HG03432 (cell line): ENCODE measurements at regions not wholly inside any gene's neighbourhood (a gene's known extent, or its start where the extent isn't known, plus 50 kb on each side); places are given as distances from the start of the nearest gene placed in this dataset.
"Not testable (repeated sequence)": the region's sequence is repeated elsewhere in the genome, so short reads cannot be mapped to it uniquely, and the experiment has no call there.

Experiments used
- ATAC-seq: cut with Tn5 transposase; IDR thresholded peaks from one replicate; pipeline ENCODE4 v1.9.1; 2021; ENCODE audit warnings: mild to moderate bottlenecking, moderate library complexity; ENCODE audit not compliant: unreplicated experiment

DNA sequence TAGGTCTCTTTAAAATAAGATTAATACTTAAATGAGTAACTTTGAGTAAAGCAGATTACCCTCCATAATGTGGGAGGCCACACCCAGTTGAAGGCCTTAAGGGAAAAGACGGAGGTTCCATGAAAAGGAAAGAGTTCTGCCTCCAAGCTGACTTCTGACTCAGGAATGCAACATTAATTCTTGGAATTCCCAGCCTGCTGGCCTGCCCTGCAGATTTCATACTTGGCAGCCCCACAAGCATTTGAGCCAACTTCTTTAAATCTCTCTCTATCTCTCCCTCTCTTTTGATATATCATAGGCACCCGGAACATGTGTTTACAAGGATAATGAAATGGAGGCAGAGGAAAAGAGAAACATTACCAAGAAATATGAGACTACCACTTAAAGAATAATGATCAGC, 902.3 kb upstream of the MIR17HG start:
- no peak for ATAC-seq

DNA sequence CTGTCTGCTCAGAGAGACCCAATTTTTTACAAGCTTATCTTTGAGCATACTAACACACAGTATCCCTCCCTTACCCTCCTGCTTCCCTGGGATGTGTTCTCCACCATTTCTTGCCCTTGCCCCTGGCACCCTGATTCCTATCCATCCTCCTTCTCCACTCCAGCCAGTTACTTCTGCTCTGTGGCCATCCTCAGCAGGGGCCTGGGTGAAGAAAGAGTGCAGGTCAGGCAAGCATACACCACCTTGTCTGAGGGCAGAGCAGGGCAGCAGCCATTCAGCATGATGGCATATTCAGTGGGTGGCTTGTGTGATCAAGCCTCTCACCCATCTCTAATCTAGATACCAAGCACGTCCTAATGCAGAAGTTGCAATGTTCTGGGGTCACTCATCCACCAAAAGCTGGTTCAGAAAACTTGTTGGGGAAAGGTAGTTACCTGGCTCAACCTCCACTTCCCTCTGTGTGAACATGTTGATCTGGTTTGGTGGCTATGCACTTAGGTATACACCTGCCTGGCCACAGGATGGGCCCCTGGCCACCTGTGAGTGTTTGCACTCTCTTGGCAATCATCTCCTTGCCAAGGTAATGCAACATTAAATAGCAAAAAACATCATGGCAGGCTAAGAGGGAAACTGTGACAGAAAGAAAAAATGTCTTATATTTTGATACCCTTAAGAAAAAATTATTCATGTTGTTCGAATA, 900.3 kb upstream of the MIR17HG start:
- ATAC-seq = no peak

DNA sequence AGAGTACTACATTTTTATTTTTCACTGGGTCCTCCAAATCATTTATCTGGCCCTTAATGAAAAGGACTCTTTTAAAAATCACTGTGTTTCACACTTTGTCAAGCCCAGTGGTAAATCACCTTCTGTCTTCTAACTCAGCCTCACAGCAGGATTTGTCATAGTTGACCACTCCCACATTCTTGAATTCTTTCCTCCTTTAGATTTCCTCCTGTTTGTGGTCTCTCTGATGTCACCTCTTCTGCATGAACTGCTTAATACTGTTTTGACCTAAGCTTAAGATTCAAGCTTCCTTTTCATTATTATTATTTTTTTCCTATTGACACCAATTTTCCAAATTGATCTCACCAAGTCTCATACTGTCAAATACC, 899.8 kb upstream of the MIR17HG start:
- no peak for ATAC-seq

DNA sequence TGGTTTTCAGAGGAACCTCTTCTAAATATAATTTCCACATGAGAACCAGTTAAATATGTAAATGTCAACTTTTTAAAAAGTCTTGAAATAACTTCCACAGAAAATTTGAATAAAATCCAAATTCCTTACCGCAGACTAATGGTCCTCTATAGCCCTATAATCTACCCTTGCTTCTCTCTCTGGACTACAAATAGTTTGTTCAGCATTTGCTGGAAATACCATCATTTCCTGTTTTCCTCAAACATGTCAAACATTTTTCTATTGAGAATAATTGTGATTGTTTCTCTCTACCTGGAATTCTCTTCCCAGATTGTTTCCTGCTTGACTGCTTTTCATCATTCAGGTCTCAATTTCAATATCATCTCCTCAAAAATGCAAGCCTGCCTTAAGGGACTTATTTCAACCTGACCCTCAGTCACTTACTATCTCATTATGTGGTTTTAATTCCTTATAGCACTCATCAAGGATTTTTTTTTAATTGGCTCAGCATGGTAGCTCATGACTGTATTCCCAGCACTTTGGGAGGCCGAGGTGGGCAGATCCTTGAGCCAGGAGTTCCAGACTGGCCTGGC, 898.9 kb upstream of the MIR17HG start:
- no peak for ATAC-seq

DNA sequence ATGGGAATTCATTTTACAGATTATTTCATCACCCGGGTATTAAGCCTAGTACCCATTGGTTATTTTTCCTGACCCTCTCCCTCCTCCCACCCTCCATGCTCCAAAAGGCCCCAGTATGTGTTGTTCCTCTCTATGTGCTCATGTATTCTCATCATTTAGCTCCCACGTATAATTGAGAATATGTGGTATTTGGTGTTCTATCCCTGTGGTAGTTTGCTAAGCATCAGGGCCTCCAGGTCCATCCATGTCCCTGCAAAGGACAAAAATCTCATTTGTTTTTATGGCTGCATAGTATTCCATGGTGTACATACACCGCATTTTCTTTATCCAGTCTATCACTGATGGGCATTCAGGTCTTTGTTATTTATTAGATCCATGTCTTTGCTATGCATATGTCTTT, 894.1 kb upstream of the MIR17HG start:
- ATAC-seq = no peak

DNA sequence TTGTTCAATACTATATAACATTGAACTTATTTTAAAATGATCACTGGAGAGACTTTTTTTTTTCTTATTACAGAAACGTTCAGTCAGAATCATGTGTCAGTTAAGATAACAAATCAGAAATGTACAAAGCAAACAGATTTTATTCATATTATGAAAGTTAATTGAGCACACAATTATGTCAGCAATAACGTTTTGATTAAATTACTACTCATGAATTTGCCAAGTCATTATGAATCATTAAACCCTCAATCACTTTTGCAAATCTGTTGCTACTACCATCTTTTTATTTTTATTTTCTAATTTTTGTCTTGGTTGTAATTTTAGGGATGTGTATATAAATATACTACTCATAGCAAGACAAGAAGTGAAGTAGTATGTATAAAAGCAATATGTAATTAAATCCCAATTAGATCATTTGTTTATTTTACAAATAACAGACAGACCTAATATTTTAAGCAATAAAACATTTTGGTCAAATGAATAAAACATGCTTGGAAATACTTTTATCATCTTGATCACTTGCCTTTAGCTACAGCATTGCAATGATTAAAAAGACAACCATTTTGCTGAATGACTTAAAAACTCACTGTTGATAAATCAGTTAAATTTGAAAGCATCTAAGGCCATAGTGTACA, 893.4 kb upstream of the MIR17HG start:
- ATAC-seq = no peak

DNA sequence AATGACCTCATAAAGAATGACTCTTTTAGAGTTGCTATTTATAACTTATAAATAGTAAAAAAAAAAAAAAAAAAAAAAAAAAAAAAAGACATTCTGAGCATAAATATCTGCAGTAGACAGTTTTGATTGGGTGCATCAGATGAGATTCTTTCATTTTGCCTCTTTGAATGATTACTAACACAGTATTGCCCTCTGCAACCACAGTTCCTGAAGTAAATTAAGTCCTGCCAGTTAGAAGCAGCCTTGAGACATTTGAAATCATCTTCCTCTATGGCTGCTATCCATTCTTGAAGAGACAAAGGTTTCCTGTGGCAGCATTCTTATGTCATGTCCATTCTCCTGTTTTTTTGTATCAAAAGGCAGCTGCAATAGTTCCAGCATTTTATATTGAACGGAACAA, 892.4 kb upstream of the MIR17HG start:
- no peak for ATAC-seq

DNA sequence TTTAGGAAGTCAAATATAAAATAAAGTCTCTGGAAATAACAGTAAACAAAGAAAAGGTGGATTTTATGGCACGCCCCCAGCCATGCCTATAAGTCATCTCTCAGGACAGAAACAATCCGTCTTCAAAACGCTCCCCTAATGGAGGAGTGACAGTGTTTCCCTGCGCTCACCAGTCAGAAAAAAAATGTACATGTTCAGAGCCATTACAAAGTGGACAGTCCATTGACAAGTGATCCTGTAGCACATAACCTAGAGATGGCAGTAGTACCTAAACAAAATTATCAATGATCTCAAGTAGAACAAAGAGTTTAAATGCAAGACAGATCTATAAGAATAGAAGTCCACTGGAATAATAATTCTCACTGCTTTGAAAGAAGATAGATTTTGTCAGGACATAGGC, 891.7 kb upstream of the MIR17HG start:
- no peak for ATAC-seq

DNA sequence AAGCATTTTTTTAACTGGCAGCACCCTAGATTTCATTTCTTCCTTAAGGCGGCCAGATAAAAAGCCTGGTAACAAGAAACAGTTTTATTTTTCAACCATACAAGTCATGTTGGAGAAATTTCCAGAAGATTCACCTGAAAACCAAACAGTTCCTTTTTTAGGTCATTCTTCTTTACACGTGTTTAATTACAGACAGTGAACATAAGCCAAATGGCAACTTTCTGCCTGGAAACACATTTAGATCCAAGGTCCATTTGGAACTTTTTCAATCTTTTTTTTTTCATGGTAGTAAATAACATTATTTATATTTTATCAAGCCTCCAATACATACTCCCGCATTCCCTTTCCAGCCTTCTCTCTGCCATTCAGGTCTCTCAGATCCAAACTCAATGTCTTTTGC, 886.1 kb upstream of the MIR17HG start:
- ATAC-seq = no peak

DNA sequence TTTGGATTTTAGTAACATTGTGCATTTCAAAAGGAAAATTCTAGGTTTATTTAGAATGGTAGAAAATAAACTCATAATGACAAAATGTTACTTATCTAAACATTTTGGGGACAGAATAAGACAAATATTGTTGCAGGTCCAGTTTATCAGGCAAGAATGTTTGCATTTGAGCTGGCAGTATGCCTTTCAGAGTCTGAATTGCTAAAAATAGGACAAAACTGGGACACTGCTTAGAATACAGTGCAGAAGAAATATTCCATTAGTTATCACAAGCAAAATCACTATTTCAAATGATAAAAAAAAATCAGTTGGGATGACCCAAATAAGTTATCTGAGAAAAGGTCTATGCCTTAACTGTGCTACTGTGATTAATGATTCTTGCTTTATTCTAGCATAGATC, 870.3 kb upstream of the MIR17HG start:
- ATAC-seq = no peak

DNA sequence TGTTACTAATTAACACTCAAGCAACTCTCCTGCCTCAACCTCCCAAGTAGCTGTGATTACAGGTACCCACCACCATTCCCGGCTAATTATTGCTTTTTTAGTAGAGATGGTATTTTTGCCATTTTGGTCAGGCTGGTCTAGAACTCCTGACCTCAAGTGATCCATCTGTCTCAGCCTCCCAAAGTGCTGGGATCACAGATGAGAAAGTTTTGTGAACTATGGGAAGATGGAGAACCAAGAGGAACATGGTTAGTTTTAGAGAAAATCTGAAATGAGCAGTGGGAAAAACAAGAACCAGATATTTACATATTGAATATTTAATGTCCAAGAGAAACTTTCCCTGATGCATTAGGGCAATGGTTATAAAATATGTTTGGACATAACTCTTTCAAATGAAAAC, 863.6 kb upstream of the MIR17HG start:
- no peak for ATAC-seq

DNA sequence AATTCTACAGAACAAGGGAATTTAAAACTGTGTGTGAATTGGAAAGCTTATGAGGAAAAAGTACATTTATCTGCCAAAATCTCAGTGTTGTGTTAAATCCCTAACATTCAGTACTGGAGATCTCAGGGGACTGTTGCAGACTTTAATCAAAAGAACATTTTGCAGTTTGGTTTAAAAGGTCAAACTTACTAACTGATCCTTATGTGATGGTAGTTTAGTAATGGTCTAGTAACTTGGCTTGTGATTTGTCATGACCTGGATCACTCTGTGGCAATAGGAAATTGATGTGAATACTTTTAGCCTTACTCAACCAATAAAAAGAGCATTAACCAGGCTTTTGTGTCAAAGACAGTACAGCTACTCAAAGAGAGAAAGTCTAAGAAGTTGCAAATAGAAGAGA, 862.1 kb upstream of the MIR17HG start:
- no peak for ATAC-seq

DNA sequence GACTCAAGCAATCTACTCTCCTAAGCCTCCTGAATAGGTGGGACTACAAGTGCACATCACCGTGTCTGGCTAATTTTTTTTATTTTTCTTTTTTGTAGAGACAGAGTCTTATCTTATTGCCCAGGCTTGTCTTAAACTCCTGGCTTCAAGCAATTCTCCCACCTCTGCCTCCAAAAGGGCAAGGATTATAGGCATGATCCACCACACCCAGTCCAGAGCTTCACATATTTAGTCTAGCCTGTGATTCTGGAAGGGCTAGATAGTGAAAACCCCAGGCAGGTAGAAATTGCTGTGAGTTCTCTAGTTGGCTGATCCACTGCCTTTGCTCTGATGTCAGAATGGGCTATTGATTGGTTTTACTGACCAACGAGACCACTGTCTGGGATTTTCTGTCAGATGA, 854.6 kb upstream of the MIR17HG start:
- no peak for ATAC-seq

DNA sequence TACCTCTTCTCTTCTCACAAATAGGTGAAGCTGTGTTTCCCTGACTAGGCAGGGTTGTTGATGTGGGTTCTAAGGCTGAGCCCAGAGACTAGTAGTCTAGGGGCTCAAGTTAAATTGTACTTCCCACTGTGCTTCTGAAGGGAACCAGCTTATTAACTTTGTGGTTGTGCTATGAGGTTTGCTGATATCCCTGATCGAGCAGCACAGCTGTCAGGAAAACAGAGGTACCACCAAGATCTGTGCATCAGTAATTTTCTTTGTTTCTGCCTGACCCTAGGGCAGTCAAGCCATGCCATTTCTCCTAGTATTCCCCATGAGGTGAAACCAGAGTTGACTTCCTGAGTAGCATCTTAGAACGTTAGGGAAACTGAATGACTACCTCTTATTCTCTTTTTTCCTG, 853.8 kb upstream of the MIR17HG start:
- no peak for ATAC-seq

DNA sequence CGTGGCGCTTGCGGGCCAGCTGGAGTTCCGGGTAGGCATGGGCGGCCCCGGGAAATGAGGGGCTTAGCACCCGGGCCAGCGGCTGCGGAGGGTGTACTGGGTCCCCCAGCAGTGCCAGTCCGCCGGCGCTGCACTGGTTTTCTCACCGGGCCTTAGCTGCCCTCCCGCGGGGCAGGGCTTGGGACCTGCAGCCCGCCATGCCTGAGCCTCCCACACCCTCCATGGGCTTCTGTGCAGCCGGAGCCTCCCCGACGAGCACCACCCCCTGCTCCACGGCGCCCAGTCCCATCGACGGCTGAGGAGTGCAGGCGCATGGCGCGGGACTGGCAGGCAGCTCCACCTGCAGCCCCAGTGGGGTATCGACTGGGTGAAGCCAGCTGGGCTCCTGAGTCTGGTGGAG, 852.6 kb upstream of the MIR17HG start:
- ATAC-seq = not testable (repeated sequence)

DNA sequence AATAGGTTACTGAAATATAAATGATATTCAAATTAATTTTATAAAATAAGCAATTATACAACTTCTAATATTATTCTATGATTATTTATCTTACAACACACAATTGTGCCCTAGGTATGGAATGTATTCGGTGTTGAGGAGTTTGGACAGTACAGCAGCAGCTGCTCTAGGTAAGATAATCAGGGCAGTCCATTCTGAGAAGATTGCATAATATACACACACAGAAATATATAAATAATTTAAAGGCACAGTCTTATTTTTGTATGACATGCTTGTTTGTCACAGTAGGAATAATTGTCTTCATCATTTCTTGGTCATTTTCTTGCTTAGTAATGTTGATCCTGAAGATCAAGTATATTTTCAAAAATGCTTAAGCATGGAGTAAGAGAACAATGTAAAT, 849.4 kb upstream of the MIR17HG start:
- no peak for ATAC-seq

DNA sequence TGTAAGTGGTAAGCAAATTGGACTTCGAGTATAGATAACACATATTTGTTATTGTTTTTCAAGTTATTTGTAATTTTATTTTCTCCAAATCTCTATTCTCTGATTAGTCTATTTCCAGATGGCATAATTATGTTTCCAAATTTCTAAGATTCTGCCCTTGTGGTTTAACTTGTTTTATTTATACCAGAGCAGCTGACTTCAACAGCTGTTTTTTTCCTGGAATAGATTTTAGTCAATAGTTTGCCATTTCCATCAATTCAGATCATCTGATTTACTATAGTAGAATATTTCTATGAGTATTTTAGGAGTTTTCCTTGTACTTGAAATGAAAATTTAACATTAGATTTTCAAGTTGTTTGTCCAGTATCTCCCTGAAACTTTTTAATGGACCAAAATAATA, 848.7 kb upstream of the MIR17HG start:
- ATAC-seq = no peak

DNA sequence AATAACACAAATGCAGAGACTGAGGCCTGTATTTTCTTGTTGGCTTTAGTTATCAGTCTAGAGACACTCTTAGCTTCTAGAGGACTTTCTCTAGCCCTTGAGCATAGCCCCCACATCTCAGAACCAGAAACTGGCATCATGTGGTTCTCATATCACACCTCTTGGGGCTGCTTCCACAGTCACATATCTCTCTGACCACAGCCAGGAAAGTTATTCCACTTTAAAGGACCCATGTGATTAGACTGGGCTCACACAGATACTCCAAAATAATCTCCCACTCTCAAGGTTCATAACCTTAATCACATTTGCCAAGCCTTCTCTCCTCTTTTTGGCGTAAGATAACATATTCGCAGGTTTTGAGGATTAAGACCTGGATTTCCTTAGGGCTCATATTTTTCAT, 846.9 kb upstream of the MIR17HG start:
- no peak for ATAC-seq

DNA sequence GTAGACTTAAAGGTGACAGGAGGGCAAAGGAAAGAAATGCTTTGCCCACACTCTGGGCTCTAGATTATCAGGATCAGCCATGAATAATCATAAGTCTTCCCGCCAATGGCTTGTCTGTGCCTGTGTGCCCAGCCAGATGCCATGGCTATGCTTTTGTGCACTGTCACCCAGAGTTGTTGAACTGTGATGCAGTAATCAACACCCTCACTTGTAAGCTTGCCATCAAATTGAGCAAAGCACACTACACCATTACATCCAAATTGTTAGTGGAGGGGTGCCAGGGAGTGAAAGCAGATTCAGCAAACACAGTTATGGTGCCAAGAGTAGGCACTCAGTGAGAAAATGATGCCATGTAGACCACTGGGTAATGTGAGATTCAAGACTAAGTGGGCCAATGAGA, 845.3 kb upstream of the MIR17HG start:
- no peak for ATAC-seq

DNA sequence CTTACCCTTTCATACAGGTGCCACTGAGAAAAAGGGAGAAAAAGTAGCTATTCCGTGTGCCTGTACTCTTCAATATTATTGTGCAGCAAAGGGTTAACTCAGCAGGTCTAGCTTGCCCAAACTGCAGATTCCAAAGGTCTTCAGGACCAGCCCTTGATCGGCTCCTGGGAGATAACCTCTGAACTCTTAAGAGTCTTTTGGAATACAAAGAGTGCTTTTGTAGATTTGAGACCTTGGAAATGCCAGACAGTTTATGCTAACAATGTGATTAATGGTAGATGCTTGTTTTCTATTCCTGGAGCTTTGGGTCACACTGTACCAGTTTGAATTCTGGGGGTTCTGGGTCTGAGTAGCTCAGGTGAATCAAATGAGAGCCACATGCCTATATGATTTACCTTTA, 844.7 kb upstream of the MIR17HG start:
- ATAC-seq = no peak

DNA sequence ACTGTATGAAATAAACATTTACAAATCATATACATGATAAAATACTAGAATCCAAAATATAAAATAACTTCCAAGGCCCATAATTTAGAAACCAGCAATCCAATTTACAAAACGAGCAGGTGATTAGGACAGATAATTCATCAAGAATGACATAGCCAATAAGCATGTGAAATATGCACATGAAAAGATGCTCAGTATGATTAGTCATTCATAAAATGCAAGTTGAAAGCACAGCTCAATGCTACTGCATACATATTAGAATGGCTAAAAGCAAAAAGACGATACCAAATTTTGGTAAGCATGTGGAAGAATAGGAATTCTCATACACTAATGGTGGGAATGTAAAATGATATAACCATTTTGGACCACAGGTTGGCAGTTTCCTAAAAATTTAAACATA, 837.2 kb upstream of the MIR17HG start:
- no peak for ATAC-seq

DNA sequence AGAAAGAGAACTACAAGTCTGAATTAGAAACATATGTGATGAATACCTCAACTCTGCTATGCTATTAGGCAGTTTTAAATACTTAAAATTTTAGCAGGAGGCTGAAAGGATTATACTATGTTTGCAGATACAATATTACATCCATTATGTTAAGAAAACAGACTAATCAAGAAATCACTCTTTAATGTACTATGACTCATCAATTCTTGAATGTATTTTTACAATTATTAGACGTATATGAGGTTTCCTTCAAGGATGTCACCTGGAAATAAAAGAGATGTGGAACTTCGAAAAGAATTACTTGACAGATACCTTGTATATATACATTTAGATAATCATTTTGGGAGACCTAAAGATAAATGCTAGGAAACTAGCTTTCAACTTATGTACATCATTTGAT, 835.6 kb upstream of the MIR17HG start:
- ATAC-seq = no peak

DNA sequence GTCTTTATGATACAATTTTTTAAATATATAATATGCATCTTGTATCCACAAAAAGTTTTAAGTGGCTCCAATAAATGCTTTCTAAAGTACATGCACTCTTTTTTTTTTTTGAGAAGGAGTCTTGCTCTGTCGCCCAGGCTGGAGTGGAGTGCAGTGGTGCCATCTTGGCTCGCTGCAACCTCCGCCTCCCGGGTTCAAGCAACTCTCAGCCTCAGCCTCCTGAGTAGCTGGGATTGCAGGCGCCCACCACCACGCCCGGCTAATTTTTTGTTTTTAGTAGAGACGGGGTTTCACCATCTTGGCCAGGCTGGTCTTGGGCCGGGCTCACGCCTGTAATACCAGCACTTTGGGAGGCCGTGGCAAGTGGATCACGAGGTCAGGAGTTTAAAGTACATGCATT, 832.8 kb upstream of the MIR17HG start:
- not testable (repeated sequence) for ATAC-seq
